H1 (cell line): ENCODE measurements at regions not wholly inside any gene's neighbourhood (a gene's known extent, or its start where the extent isn't known, plus 50 kb on each side); places are given as distances from the start of the nearest gene placed in this dataset.

Source experiments
- CTCF ChIA-PET: fragments of 300-600 bp; sonication (Branson Sonifier 250); formaldehyde crosslinking; loops from one replicate; lab custom pipeline; 2021; ENCODE audit not compliant: partially characterized antibody; lab: Charles Lee
- POLR2A ChIA-PET: fragments of 300-600 bp; sonication (Branson Sonifier 250); formaldehyde crosslinking; loops from one replicate; lab custom pipeline; 2021; ENCODE audit warnings: inconsistent platforms; ENCODE audit not compliant: partially characterized antibody; lab: Charles Lee
- DNase-seq, 2 experiments: peaks; one replicate each; pipeline versions ENCODE4 v3.0.0 to v3.0.0-alpha.2; 2010 to 2022; ENCODE audit warnings: low spot score in 2 of 2, low read depth in 1 of 2, mixed read lengths in 1 of 2
- FAIRE-seq: peaks from 2 replicates; lab custom pipeline; 2011; peaks lifted over from hg19 to GRCh38; lab: Jason Lieb, UNC
- H2AFZ ChIP-seq: 2 replicates; pipeline ENCODE4 v1.8.1; 2012; ENCODE audit warnings: low read length, inconsistent platforms
- H2AK5ac ChIP-seq: 2 replicates; pipeline ENCODE4 v1.6.1; 2013; ENCODE audit warnings: low read depth, low read length
- H2BK120ac ChIP-seq: replicated peaks from 2 replicates; pipeline ENCODE3; 2013; ENCODE audit warnings: low read depth, low read length, inconsistent platforms
- H2BK12ac ChIP-seq: 2 replicates; pipeline ENCODE4 v1.6.1; 2013; ENCODE audit warnings: low read depth, low read length
- H2BK15ac ChIP-seq: 2 replicates; pipeline ENCODE4 v1.6.1; 2013; ENCODE audit warnings: low read length
- H2BK20ac ChIP-seq: 2 replicates; pipeline ENCODE4 v1.6.1; 2013; ENCODE audit warnings: low read length
- H2BK5ac ChIP-seq: 2 replicates; pipeline ENCODE4 v1.6.1; 2013; ENCODE audit warnings: low read depth, low read length
- H3K14ac ChIP-seq: 2 replicates; pipeline ENCODE4 v1.6.1; 2013; ENCODE audit warnings: inconsistent platforms; ENCODE audit not compliant: insufficient read length
- H3K18ac ChIP-seq: 2 replicates; pipeline ENCODE4 v1.6.1; 2013; ENCODE audit warnings: low read length; ENCODE audit errors: extremely low read depth
- H3K23ac ChIP-seq: 2 replicates; pipeline ENCODE4 v1.6.1; 2013; ENCODE audit warnings: inconsistent platforms; ENCODE audit not compliant: insufficient read length
- H3K23me2 ChIP-seq: 2 replicates; pipeline ENCODE4 v1.6.1; 2013; ENCODE audit warnings: low read depth, low read length
- H3K27ac ChIP-seq: 2 replicates; pipeline ENCODE4 v1.6.1; 2011; ENCODE audit warnings: low read depth, low read length, inconsistent platforms
- H3K27me3 ChIP-seq, 4 experiments: replicated peaks in 1 of 4; 1 replicate in 1 of 4; 2 replicates in 3 of 4; pipeline versions ENCODE4 v1.6.1 to v1.8.1; 2011 to 2013; ENCODE audit warnings: low read length in 3 of 4, mild to moderate bottlenecking in 3 of 4, inconsistent platforms in 2 of 4, mixed read lengths in 2 of 4, moderate library complexity in 1 of 4; ENCODE audit not compliant: control insufficient read depth in 3 of 4, insufficient read depth in 3 of 4; ENCODE audit errors: extremely low read depth in 1 of 4
- H3K36me3 ChIP-seq, 4 experiments: 2 replicates each; pipeline versions ENCODE4 v1.6.1 to v1.8.1; 2011 to 2013; ENCODE audit warnings: mild to moderate bottlenecking in 4 of 4, low read length in 3 of 4, moderate library complexity in 2 of 4, control low read depth in 1 of 4, inconsistent platforms in 1 of 4; ENCODE audit not compliant: insufficient read depth in 4 of 4, control insufficient read depth in 2 of 4
- H3K4ac ChIP-seq: replicated peaks from 2 replicates; pipeline ENCODE3; 2013; ENCODE audit warnings: low read length, low read depth, mixed read lengths, inconsistent platforms; ENCODE audit not compliant: insufficient read length
- H3K4me1 ChIP-seq, 4 experiments: replicated peaks in 1 of 4; 1 replicate in 1 of 4; 2 replicates in 3 of 4; pipeline versions ENCODE4 v1.6.1 to v1.8.1; 2011 to 2013; ENCODE audit warnings: low read length in 3 of 4, inconsistent platforms in 2 of 4, mixed read lengths in 1 of 4; ENCODE audit not compliant: insufficient read depth in 4 of 4, control insufficient read depth in 3 of 4
- H3K4me2 ChIP-seq, 2 experiments: 2 replicates each; pipeline versions ENCODE4 v1.6.1 to v1.8.1; 2011 to 2013; ENCODE audit warnings: low read depth in 2 of 2, low read length in 2 of 2, control low read depth in 1 of 2, inconsistent platforms in 1 of 2, mild to moderate bottlenecking in 1 of 2; ENCODE audit not compliant: insufficient read depth in 1 of 2
- H3K4me3 ChIP-seq, 4 experiments: fragments of 200-600, 300-600 bp in 1 of 4; sonication (generic), shearing (Covaris generic), sonication (Bioruptor Twin) in 1 of 4; 2 replicates each; pipeline versions ENCODE4 v1.5.1 to v1.8.1; 2011 to 2016; ENCODE audit warnings: low read length in 4 of 4, low read depth in 3 of 4, control low read depth in 2 of 4, inconsistent platforms in 2 of 4, mild to moderate bottlenecking in 2 of 4, mixed read lengths in 1 of 4, moderate library complexity in 1 of 4; ENCODE audit not compliant: insufficient read depth in 2 of 4; ENCODE audit errors: extremely low read depth in 1 of 4
- H3K56ac ChIP-seq: replicated peaks from 2 replicates; pipeline ENCODE3; 2013; ENCODE audit warnings: low read depth, mild to moderate bottlenecking, mixed read lengths, low read length, inconsistent platforms; ENCODE audit not compliant: insufficient read length
- H3K79me1 ChIP-seq: 2 replicates; pipeline ENCODE4 v1.6.1; 2013; ENCODE audit warnings: low read depth, low read length, control low read depth
- H3K79me2 ChIP-seq, 2 experiments: 2 replicates each; pipeline versions ENCODE4 v1.6.1 to v1.8.1; 2012 to 2013; ENCODE audit warnings: low read length in 2 of 2, mild to moderate bottlenecking in 2 of 2, inconsistent platforms in 1 of 2; ENCODE audit not compliant: insufficient read depth in 2 of 2, control insufficient read depth in 1 of 2
- H3K9ac ChIP-seq, 4 experiments: replicated peaks in 1 of 4; 1 replicate in 1 of 4; 2 replicates in 3 of 4; pipeline versions ENCODE4 v1.6.1 to v1.8.1; 2011 to 2013; ENCODE audit warnings: low read depth in 3 of 4, low read length in 3 of 4, control low read depth in 2 of 4, mild to moderate bottlenecking in 2 of 4, moderate library complexity in 2 of 4, inconsistent platforms in 1 of 4; ENCODE audit errors: extremely low read depth in 1 of 4
- H3K9me3 ChIP-seq, 2 experiments: 2 replicates each; pipeline versions ENCODE4 v1.6.1 to v1.8.1; 2012 to 2013; ENCODE audit warnings: mild to moderate bottlenecking in 2 of 2, moderate library complexity in 2 of 2, control low read depth in 1 of 2, inconsistent platforms in 1 of 2, low read depth in 1 of 2, low read length in 1 of 2, mixed read lengths in 1 of 2; ENCODE audit not compliant: insufficient read depth in 2 of 2
- H4K20me1 ChIP-seq, 2 experiments: replicated peaks in 1 of 2; 2 replicates each; pipeline versions ENCODE3 to v1.8.1; 2011 to 2013; ENCODE audit warnings: inconsistent platforms in 2 of 2, low read length in 2 of 2, mild to moderate bottlenecking in 1 of 2; ENCODE audit not compliant: insufficient read depth in 2 of 2, control insufficient read depth in 1 of 2
- H4K5ac ChIP-seq: 2 replicates; pipeline ENCODE4 v1.6.1; 2013; ENCODE audit warnings: low read length, low read depth, mixed read lengths, inconsistent platforms; ENCODE audit not compliant: insufficient read length
- H4K8ac ChIP-seq: 2 replicates; pipeline ENCODE4 v1.8.0; 2013; ENCODE audit warnings: mild to moderate bottlenecking, moderate library complexity, low read length, inconsistent platforms; ENCODE audit not compliant: insufficient read depth; ENCODE audit errors: extremely low read depth
- H4K91ac ChIP-seq: replicated peaks from 2 replicates; pipeline ENCODE3; 2013; ENCODE audit warnings: low read length, mixed read lengths, inconsistent platforms; ENCODE audit not compliant: insufficient read length
- ASH2L ChIP-seq: fragments of 200-600, 300-600 bp; sonication (generic); IDR thresholded peaks from one replicate; pipeline ENCODE4 v1.7.1; 2017; ENCODE audit warnings: low read length
- ATF3 ChIP-seq: IDR thresholded peaks from 2 replicates; pipeline ENCODE4 v1.6.1; 2011; ENCODE audit warnings: low read depth, mild to moderate bottlenecking, low read length; ENCODE audit not compliant: insufficient read depth
- BCL11A ChIP-seq, 2 experiments: IDR thresholded peaks; one replicate each; pipeline ENCODE4 v1.6.1; 2011; ENCODE audit warnings: low read depth in 2 of 2, low read length in 2 of 2, mild to moderate bottlenecking in 2 of 2
- BRCA1 ChIP-seq: IDR thresholded peaks from 2 replicates; pipeline ENCODE4 v1.6.1; 2012; ENCODE audit warnings: low read depth, low read length, improper control_type of control experiment
- CBX5 ChIP-seq: fragments of 300-800, 300-1000 bp; sonication (generic); IDR thresholded peaks from 2 replicates; pipeline ENCODE4 v1.7.1; 2016; ENCODE audit warnings: antibody characterized with exemption, low read length, low read depth
- E2F6 ChIP-seq: IDR thresholded peaks from 2 replicates; pipeline ENCODE4 v1.6.1; 2012; ENCODE audit warnings: inconsistent platforms
- GTF2F1 ChIP-seq: IDR thresholded peaks from 2 replicates; pipeline ENCODE4 v1.6.1; 2012; ENCODE audit warnings: low read depth, low read length, improper control_type of control experiment, borderline replicate concordance
- RBBP5 ChIP-seq: IDR thresholded peaks from 2 replicates; pipeline ENCODE4 v1.7.1; 2012; ENCODE audit warnings: low read depth, mild to moderate bottlenecking, inconsistent platforms, low read length, moderate library complexity, borderline replicate concordance
- SIN3A ChIP-seq, 2 experiments: IDR thresholded peaks in 1 of 2; conservative IDR thresholded peaks in 1 of 2; 2 replicates each; pipeline ENCODE4 v1.6.1; 2011 to 2012; ENCODE audit warnings: low read length in 2 of 2, improper control_type of control experiment in 1 of 2, low read depth in 1 of 2, mild to moderate bottlenecking in 1 of 2
- SRF ChIP-seq: IDR thresholded peaks from 2 replicates; pipeline ENCODE4 v1.6.1; 2011; ENCODE audit warnings: mild to moderate bottlenecking, low read depth, low read length, moderate library complexity
- TAF1 ChIP-seq: IDR thresholded peaks from 2 replicates; pipeline ENCODE4 v1.6.1; 2011; ENCODE audit warnings: mild to moderate bottlenecking, low read depth, low read length
- TBP ChIP-seq: IDR thresholded peaks from 2 replicates; pipeline ENCODE4 v1.6.1; 2011; ENCODE audit warnings: low read depth, low read length, improper control_type of control experiment
- USF2 ChIP-seq: IDR thresholded peaks from 2 replicates; pipeline ENCODE4 v1.6.1; 2011; ENCODE audit warnings: low read length, improper control_type of control experiment
- WGBS, 2 experiments: shearing (Covaris generic) in 1 of 2; methylation state at CpG; one replicate each; pipeline versions ENCODE4 v1.1.6 to v1.1.7; 2013 to 2015; ENCODE audit warnings: low lambda C conversion rate in 2 of 2, mixed read lengths in 2 of 2, inconsistent platforms in 1 of 2, low coverage in 1 of 2, missing lambda C conversion rate in 1 of 2; ENCODE audit not compliant: insufficient replicate concordance in 2 of 2, insufficient coverage in 1 of 2, insufficient read length in 1 of 2; ENCODE audit errors: extremely low coverage in 1 of 2, missing lambda C conversion rate in 1 of 2; 5-methylcytosine and 5-hydroxymethylcytosine counted together

GRCh38 chr6:155974359-155974758 lies 518.7 kb upstream of the NOX3 start:
- DNase-seq (no peak), FAIRE-seq (no peak)
- ChIA-PET POLR2A (no interaction called here), CTCF (no interaction called here)
- Histone ChIP-seq H4K91ac (no peak overlapping the region), H3K27me3 (no peaks in the 10 kb centered on the region), H2BK15ac (no peak overlapping the region), H3K36me3 (no peaks in the 10 kb centered on the region), H3K18ac (no peak overlapping the region), H3K79me2 (no peaks in the 10 kb centered on the region), H3K9me3 (no peaks in the 10 kb centered on the region), H4K20me1 (no peaks in the 10 kb centered on the region), H2BK5ac (no peak overlapping the region), H3K4ac (no peak overlapping the region), H3K23me2 (no peaks in the 10 kb centered on the region), H3K4me1 (no peaks in the 10 kb centered on the region), H2AK5ac (no peak overlapping the region), H3K79me1 (no peaks in the 10 kb centered on the region), H2BK12ac (no peak overlapping the region; the same call in 1 of the 2 replicates), H3K4me2 (no peak overlapping the region), H3K9ac (no peak overlapping the region), H3K56ac (no peak overlapping the region), H4K5ac (no peak overlapping the region), H2BK20ac (no peak overlapping the region), H3K14ac (no peak overlapping the region), H3K4me3 (no peak overlapping the region), H4K8ac (no peak overlapping the region), H3K27ac (no peak overlapping the region), H2BK120ac (no peak overlapping the region), H3K23ac (no peak overlapping the region), H2AFZ (no peak overlapping the region)
- 99% methylated on average over 15 of the region's 17 CpGs; no CpG with 5 or more reads in 1 of the 2 experiments for WGBS, 2 experiments
- TF ChIP-seq CBX5 (no peak), TAF1 (no peak), SRF (no peak), ATF3 (no peak), TBP (no peak), GTF2F1 (no peak), BRCA1 (no peak), SIN3A (conservative IDR thresholded peaks at IDR 0.05 in 1 of 2, IDR thresholded peaks at IDR 0.05 in 1 of 2; ENCODE audit: low read depth in 1 of 2, low read length in 2 of 2) (no peak), ASH2L (no peak), E2F6 (no peak), BCL11A (IDR thresholded peaks at IDR 0.05; ENCODE audit: low read depth in 2 of 2, low read length in 2 of 2) (no peak), USF2 (no peak), RBBP5 (no peak)
